ENCODE measurements at regions not wholly inside any gene's neighbourhood (a gene's known extent, or its start where the extent isn't known, plus 50 kb on each side); places are given as distances from the start of the nearest gene placed in this dataset.
A peak's percentile ranks its signal among the peaks of the same experiment; 100 is the strongest.

- no peak for DNase-seq (ENCODE audit: low read depth)
- TF ChIP-seq CTCF (conservative IDR thresholded peaks at IDR 0.05; ENCODE audit: low read depth, low read length): no peak
- no peak overlapping the region for H3K4me3 ChIP-seq (ENCODE audit: low read depth, low read length)
Measured at GRCh38 chr12:58601529-58601928, 318.8 kb downstream of the LRIG3 start.

GRCh38 chr12:58602179-58602578 lies 318.1 kb downstream of the LRIG3 start:
- no peak overlapping the region for H3K4me3 ChIP-seq (ENCODE audit: low read depth, low read length)
- DNase-seq (ENCODE audit: low read depth): no peak
- TF ChIP-seq CTCF (conservative IDR thresholded peaks at IDR 0.05; ENCODE audit: low read depth, low read length): no peak

DNA sequence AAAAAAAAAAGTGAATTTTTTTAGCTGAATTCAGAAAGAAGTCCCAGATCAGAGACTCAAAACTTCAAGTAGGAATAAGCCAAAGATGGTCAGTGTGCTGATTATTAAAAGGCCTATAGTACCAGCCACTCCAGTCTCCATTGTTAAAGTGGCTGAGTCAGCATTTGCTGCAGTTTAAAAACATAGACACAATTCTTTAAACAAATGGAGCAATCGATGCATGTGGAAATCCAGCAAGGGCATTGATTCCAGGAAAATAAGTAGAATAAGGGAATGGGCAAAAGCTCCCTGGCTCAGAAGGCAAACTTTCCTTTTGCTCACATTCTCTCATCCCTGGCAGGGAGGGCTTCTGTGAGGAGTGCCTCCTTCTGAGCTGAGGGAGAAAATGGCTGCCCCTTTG lies 317.6 kb downstream of the LRIG3 start:
- DNase-seq (ENCODE audit: low read depth): no peak
- no peak for TF ChIP-seq CTCF (conservative IDR thresholded peaks at IDR 0.05; ENCODE audit: low read depth, low read length)
- H3K4me3 ChIP-seq (ENCODE audit: low read depth, low read length): no peak overlapping the region

DNA sequence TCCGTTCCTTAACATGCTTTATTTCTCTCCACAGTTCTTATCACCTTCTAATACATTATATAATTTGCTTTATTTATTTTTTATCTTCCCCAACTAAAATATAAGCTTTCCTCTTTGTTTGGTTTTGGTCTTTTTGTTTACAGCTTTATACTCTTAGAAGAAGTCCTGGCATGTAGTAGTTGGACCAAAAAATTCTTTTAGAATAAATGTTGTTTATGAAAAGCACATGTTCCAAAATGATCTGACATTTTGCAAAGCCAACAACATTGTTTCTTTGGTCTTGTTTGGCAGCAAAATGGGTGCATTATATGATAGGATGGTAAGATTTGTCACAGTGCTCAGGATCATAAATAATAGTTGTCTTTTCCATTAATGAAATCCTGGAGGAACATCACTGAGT lies 312.5 kb downstream of the LRIG3 start:
- DNase-seq (ENCODE audit: low read depth): no peak
- no peak overlapping the region for H3K4me3 ChIP-seq (ENCODE audit: low read depth, low read length)
- TF ChIP-seq CTCF (conservative IDR thresholded peaks at IDR 0.05; ENCODE audit: low read depth, low read length): no peak

GRCh38 chr12:58608711-58609110 lies 311.6 kb downstream of the LRIG3 start:
- no peak overlapping the region for H3K4me3 ChIP-seq (ENCODE audit: low read depth, low read length)
- TF ChIP-seq CTCF (conservative IDR thresholded peaks at IDR 0.05; ENCODE audit: low read depth, low read length): no peak
- peak; percentile 61 for DNase-seq (ENCODE audit: low read depth)

- no peak overlapping the region for H3K4me3 ChIP-seq (ENCODE audit: low read depth, low read length)
- DNase-seq (ENCODE audit: low read depth): no peak
- TF ChIP-seq CTCF (conservative IDR thresholded peaks at IDR 0.05; ENCODE audit: low read depth, low read length): no peak
Measured at GRCh38 chr12:58615047-58615446, 305.3 kb downstream of the LRIG3 start.

DNA sequence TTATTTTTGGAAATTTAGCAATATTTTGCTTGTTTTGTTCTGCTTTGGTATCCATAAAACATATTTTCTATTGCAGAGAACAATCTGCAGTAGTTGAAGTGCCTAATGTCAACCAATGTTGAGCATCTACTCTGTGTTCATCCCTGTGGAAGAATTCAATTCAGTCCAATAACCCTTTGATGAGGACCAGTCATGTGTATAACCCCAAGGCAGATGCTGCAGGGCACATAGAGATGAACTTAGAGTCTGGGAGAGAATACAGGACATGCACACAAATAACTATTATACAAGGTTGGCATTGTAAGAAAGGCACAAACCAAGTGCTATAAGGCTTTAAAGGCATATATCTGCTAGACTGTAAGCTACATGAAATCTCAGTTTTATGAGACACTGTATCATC lies 304.7 kb downstream of the LRIG3 start:
- TF ChIP-seq CTCF (conservative IDR thresholded peaks at IDR 0.05; ENCODE audit: low read depth, low read length): no peak
- DNase-seq (ENCODE audit: low read depth): no peak
- H3K4me3 ChIP-seq (ENCODE audit: low read depth, low read length): no peak overlapping the region
